NCI-H526 (cell line): ENCODE measurements at regions not wholly inside any gene's neighbourhood (a gene's known extent, or its start where the extent isn't known, plus 50 kb on each side); places are given as distances from the start of the nearest gene placed in this dataset.

Experiments used
- DNase-seq, 2 experiments: peaks; one replicate each; lab custom pipeline; 2025; lab: John Stamatoyannopoulos, UW

DNA sequence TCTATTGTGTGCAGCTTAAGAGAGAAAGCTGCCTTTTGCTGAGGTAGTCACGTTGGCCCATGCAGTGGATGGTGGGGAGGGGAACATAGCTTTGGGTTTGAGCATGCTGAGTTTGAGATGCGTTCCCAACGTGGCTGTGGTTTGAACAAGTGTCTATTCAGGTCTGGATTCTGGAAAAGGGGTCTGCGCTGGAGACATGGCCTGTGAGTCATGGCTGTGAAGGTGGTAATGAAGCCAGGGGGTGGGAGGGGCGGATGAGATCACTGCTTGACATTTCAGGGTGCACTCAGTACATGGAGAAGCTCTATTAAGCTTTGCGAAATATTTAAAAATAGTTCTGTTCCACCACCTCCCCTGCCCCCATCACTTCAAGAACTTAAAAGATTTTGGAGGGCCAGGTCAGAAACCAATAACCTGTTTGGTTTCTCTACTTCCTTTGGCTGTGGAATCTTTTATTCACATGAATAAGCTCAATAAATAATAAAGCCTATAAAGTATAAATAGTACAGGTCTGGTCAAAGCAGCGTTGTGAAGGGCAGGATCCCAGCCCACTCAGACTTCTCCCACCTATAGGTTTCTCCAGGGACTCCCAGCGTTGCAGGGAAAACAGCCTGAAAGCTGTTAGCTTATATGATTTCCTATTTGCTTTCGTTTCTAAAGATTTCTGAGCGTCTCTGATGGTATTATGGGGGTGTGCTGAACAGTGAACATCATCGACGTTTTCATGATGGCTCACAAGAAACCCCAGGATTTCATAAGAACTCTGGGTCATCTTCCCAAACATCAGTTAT, 189.9 kb downstream of the NSG2 start:
- no peak for DNase-seq

DNA sequence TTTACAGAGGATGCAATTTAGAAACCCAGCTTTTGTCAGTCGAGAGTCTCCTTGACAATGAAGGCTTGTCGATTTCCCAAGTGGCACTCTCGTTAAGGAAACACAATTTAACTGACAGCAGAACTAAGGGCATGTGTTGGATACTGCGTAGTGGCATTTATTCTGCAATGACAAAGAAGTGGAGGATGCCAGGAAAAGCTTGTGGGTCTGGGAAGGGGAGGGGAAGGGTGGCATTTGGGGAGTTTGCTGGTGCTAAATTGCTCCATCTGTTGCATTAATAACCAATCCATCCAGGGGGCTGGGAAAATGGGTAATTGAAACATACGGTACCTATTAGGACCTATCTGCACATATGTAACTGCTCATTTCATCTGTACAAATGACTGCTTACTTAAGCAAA, 190.6 kb downstream of the NSG2 start:
- no peak for DNase-seq

DNA sequence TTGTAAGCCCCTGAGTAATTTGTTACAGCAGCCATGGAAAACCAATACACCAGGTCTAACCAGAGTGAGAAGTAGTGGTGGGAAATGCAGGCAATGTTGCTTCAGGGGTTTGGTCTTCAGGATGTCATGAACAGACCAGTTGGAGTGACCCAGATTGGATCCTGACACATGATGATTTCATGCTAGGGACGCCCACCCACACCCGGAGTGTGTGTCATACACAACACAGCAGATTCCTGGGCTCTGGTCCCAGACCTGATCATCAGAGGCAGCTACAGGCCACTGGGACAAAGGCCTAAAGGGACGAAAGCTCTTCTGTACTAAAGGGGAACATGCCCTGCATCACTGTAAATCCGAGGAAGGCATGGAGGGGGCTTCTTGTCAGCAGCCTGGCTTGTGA, 194.2 kb downstream of the NSG2 start:
- no peak for DNase-seq

DNA sequence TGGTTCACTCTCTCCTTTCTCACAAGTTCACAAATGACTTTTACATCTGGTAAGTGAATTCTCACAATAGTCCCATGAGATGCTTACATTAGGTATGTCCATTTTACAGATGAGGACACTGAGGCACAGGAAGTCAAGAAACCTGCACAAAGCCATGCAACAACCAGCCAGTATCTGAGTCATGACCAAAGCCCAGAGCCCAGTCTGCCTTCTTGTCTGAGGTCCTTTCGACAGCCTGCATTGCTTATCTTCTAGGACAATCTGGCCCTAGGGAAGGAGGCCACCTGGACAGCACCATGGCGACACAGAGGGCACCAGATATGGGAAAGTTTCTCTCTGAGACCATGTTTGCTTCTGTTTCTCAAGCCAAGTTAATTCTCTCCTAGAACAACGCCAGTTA, 197.1 kb downstream of the NSG2 start:
- DNase-seq: no peak

DNA sequence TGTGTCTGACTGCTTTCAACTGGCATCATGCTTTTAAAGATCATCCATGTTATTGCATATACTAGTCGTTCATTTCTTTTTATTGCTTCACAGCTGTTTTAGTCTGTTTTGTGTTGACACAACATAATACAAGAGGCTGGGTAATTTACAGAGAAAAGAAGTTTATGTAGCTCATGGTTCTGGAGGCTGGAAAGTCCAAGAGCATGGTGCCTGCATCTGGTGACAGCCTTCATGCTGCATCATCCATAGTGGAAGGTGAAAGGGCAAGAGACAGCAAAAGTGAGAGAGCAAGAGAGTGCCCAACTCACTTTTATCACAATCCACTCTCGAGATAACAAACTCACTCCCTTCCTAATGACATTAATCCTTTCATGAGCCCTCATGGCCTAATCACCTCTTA, 198.4 kb downstream of the NSG2 start:
- DNase-seq: no peak

DNA sequence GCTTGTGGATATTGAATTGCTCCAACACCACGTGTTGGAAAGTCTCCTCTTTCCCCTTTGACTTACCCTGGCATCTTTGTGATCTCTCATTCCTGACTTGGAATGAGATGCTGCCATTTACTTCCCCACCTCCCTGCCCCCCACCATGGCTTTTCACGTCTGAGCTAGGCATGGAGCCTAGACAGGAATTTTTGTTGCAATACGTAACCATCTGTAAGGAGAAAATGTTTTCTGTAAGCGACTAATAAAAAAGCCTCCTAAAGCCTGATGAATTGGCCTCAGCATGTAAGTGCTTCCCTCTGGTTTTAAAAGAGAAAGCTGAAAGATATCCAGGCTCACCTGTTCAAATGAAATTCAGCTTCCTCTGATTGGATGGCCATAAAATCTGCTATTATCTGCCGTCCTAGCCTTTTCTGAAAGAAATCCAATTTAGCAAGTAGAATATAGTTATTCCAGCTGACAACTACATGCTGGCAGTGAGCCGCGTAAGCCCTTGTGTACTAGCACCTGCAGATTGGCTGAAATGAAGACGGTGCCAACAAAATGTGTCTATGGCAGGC, 200.1 kb downstream of the NSG2 start:
- DNase-seq: no peak

DNA sequence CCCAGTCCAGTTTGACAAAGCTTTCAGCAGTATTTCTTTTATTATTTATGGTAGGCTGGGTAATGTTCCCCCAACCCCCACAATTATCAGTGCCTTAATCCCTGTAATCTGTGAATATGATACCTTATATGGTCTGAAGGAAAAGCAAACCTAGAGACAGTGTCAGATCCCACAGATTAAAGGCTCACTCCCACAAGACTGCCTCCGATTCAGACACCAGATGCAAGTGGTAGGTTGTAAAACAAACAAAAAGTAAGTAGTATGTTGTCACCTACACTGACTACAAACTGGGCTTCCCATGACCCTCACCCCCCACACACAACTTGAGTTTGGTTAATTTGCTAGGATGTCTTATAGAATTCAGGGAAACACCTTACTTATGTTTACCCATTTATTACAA, 201.2 kb downstream of the NSG2 start:
- no peak for DNase-seq

DNA sequence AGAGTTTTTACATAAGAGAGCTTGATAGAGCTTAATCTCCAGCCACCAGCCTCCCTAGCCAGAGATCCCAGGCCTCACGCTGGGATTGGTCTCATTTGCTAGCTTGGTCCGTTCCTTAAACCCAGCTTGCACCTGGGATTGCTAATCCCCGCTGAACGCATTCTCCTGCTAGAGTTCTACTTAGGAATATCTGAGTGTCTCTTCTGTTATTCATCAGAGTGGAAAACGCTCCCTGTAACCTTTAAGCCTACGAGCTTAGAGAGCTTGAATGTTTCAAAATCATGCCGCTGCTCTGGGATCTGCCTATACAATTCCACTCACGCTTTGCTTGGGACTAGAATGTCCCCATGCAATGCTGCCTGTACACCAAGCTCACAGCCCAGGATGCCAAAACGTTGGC, 201.8 kb downstream of the NSG2 start:
- no peak for DNase-seq

DNA sequence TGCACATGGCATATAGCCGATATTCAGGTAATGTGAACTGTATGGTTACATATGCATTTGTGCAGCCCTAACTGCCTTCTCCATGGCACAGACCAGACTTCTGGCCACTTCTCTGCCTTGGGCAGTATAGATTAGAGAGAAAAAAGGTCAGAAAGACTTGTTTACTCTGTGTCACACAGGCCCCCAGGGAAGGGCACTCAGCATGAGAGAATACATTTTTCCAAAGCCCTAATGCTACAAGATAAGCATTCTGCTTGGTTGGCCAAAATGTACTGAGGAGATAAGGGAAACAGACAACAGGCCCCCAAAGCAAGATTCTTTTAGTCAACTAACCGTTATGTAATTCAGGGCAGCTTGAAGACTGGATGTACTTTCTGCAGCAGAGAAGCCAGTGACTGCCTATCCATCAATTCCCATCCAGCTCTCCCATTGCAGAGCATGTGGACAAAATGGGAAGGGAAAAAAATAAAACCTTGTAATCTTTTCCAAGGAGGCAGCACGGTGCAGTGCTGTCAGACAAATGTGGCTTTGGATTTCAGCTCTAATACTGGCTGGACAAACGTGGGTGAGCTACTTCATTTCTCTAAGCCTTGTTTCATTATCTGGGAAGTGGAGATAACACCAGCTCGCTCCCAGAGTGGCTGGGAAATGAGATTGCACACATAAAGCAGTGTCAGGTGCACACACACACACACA, 205.9 kb downstream of the NSG2 start:
- DNase-seq: no peak

DNA sequence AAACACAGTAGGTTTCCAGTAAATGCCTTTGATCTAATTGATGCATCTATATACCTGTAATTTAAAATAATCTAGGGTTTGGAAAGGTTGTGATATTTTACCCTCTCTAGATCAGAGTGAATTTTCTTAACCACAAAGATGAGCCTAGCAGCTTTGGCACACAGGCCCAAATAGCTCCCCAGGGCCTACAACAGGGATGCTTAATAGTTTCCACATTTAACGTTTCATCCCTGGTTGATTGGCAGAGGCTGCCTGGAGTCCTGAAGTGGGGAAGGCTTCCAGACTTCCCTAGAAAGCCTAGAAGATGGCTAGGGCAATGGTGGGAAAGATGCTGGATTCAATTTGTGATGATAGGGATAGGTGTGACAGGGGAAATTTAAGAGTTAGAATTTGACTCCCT, 206.6 kb downstream of the NSG2 start:
- DNase-seq: no peak

DNA sequence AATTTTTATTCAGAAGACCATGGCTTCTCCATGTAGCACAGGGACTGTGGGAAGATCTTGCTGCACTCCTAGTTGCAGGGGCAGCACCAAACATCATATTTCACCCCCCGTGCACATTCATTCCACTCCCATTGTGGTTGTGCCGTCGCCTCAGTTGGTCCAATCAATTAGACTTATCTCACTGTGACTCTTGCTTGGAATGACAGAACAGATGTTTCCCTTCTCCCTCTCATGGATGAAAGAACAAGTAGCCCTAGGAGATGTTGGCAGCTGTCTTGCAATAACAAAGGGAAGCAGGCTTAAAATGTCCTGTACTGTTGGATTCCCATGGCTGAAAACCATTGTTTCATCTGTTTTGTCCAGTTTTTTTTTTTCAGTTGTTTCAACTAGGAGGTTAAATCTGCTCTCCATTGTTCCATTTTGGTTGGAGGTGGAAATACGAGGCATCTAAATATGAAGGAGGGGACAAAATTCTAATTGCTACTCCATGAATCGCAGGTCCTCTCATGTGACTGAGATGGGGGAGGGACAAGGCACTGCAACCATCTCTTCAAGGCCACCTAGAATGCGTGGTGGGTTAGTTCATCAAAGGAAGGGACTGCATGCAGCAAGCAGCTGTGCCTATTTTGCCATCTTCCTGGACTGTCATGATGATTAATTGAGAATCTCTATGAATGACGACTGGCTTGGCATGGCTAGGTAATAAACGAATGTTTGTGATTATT, 214.4 kb downstream of the NSG2 start:
- DNase-seq: no peak

DNA sequence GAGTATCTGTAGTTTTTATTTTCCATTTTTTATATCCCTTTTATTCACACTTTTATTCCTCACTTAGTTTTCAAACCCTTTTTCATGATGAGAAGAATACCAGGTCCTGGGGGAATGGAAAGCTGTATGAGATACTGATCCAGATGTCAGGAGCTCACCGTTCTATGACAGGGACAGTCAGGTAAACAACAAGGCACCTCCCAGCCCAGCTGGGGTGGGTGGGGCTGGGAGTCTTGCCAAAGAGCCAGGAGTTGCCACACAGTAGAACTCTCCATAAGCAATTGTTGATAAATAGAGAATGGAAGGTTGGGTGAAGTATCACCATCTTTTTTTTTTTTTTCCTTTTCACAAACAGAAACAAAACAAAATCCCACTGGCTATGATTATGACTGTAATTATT, 225.8 kb downstream of the NSG2 start:
- DNase-seq: no peak

DNA sequence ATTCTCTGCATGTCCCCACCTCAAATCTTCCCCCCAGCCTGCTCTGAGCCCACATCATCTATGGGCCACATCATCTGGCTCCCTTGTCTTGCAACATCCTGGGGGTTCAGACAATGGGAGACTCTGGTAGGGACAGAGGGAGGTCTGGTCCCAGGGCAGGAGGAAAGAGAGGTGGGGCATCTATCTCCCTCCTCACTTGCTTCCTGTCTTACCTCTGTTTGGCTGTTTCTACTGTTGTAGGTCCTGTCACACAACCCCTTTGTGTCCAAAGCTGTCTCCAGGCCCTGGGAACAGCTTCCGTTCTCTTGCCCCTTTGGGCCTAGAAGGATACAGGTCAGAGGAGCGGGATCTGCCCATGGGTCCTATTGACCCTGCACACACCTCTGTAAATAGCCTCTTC, 227.2 kb downstream of the NSG2 start:
- no peak for DNase-seq

DNA sequence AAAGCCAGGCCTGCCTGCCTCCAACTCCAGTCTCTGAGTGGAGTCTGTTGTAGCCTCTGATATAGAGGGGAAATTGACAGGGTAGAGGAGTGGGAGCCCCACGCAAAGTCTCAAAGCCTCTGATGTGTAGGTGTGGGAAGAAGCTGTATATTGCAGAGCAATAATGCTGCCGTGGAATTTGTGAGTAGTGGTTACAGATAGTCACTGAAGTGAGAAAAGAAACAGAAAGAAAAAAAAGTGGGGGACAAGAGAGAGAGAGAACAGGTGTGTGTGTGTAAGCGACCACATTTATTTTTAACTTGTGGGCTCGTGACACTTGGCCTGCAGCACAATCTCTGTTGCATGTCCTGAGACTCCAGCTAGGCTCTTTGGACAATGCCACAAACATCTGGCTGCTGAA, 227.8 kb downstream of the NSG2 start:
- no peak for DNase-seq

DNA sequence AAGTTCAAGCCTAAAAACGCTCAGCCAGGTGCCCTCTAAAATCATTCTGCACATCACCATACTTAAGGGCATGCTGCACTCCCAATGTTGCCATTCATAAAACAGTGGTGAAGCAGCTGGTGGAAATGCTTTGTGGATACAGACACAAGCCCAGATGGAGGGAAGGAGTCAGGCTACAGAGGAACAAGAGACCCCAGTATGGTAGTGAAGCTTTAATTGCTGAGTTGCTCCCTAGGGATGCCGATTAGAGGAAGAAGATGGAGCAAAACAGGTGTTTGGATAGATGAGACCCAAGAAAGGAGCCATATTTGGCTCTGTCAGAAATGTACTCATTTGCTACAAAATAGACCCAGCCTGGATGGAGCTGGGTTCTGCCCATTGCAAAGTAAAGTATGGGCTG, 230.5 kb downstream of the NSG2 start:
- no peak for DNase-seq

DNA sequence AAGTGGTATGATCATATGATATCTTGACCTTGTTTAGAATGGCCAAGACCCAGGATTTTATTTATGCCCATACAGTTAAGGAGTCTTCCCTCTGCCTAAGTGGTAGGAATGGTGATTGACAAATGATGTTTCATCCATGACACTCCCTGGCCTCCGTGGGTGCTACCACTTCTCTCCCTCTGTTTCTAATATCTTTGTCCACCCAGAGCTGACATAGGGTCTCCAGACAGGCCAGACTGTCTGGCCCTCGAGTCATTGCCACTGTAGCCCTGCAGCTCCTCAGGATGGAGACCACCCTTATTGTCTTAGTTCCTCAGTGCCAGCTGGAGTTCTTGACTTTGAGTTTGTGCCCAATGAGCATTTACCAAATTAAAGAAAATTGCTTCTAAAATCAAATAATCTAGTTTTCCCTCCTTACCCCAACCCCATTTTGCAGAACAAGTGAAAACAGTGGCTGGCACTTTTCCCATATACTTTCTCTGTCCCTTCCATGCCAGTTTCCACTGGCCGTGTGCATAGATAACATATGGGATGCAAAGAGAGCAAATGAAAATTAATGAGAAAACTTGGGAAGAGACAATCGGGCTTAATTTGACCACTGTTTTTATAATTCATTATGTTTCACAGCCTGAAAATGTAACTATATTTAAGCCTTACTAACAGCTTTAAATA, 235.7 kb downstream of the NSG2 start:
- no peak for DNase-seq

DNA sequence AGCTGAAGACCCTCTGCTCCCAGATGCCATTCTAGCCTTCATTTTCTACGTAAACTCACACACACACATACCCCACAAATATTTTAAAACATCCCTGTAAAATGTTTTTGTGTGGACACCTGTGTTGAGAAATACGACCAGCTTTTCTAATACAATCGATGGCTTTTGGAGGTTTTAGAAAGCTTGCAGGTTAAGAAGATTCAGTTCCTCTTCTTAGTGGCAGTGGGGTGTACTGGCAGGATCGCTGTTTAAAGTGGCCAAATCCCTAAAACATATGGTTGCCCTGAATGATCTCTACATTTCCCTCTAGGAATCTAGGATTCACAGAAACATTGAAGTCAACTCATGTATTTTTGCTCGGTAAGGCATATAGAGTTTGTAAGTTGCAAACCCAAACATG, 236.3 kb downstream of the NSG2 start:
- DNase-seq: no peak

DNA sequence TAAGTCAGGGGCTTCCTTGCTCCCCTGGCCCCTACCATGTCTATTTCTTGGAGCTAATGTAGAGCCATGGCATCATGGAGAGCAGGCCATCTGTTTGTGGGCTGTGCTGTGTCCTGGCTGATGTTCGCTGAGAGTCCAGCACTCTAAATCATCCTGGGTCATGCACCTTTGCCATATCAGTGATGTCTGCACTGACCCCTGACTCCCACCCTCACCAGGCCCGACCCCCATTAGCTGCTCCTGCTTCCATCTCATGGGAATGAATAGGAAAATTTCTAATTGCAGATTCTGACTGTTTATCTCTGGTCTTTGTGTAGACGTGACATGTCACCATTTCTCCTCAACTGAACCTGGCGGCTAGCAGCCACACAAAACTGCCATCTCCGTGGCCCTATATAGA, 236.9 kb downstream of the NSG2 start:
- DNase-seq: no peak

DNA sequence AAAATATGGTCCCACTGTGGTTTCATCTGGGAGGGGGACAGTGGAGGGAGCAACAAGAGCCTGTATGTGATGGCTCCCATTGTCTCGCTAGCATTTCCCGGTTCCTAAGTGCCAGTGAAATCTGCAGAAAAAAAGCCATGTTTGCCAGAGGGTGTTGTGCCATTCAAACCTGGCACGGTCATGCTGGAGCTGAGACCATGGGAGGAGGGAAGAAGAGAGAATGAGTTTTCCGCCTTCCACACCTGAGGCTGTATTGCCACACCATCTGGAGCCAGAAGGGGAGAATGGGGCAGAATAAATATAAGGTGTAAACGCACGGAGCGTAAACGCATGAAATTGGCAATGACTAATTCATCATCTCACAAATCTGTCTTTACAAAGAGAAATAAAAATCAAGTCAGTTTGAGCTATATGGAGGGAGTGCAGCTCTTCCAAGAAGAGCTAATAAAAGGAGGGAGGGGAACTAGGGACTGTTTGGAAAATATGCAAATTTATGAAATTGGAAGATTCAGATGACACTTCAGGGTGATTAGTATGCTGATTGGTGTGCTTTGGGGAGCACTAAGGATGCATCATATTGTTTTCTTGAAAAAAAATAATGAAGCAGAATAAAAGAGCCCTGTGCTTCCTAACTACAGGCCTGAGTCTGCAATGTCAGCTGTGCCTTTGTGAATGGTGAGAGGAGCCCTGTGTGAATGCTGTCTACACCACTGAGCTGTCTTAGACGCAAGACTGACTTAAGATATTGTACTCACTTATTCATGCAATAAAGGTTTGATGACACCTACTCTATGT, 237.9 kb downstream of the NSG2 start:
- peak in 1 of 2 experiments; percentile 4 for DNase-seq

DNA sequence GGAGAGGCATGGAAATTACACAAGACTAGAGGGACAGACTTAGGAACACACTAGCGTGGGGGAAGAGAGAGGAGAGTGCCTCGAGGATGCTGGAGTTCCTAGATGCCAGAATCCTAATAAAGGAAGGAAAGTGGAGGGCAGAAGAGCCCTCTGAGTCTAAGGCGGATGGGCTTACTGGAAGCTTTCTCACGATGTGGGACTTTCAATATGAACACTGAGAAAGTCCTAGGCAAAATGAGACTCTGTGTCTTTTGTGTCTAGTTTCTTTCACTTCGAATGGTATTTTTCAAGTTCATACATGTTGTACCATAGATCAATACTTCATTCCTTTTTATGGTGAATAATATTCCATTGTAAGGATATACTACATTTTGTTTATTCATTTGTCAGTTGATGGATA, 239.4 kb downstream of the NSG2 start:
- DNase-seq: no peak

DNA sequence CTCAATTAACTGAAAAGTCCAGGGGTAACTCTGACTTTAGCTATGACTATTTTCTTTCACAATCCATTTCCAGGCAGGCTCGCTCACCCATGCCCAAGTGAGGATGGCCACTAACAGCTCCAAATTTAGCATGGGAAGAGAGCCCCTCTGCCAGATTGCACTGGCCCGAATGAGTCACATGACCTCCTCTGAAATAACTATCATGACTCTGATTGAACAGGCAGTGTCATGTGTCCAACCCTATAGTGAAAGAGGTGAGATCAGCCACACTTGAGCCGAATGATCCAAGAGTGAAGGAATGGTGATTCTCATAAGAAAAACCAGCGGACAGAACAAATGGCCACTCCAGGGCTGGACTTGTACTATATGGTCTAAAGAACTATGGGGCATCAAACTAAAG, 242.3 kb downstream of the NSG2 start:
- no peak for DNase-seq
